HG03280 (cell line): ENCODE measurements at regions not wholly inside any gene's neighbourhood (a gene's known extent, or its start where the extent isn't known, plus 50 kb on each side); places are given as distances from the start of the nearest gene placed in this dataset.

Experiments
- ATAC-seq: cut with Tn5 transposase; IDR thresholded peaks from one replicate; pipeline ENCODE4 v1.9.1; 2021; ENCODE audit warnings: mild to moderate bottlenecking, moderate library complexity; ENCODE audit not compliant: unreplicated experiment

- ATAC-seq, result no peak
These were observed 620.6 kb downstream of the RAPGEF2 start for GRCh38 chr4:159723341-159724048.

DNA sequence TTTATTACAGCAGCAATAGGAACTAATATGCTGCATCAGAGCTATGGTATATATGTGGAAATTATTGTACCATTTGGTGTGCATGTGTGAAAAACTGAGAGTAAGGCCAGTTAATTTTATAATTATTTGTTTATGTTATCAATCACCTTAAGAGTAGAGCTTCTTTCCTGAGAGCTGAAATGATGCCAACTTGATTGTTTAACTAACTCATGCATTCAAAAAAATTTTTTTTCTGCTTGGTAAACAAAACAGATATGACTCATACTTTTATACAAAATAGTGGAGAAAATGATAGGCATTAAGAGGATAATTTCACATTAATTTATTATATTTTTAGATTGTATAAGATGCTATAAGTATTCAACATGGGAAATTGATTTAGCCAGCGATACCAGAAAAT, 622.7 kb downstream of the RAPGEF2 start:
- ATAC-seq, result no peak

- no peak for ATAC-seq
These were observed 632.7 kb downstream of the RAPGEF2 start for GRCh38 chr4:159735281-159736207.

DNA sequence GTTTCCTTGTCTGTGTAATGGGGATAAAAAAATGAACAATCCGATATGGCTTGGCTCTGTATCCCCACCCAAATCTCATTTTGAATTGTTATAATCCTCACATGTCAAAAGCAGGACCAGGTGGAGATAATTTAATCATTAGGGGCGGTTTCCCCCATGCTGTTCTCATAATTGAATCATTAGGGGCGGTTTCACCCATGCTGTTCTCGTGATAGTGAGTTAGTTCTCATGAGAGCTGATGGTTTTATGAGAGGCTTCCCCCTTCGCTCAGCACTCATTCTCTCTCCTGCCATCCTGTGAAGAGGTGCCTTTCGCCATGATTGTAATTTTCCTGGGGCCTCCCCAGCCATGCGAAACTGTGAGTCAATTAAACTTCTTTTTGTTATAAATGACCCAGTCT, 633.5 kb downstream of the RAPGEF2 start:
- no peak for ATAC-seq

DNA sequence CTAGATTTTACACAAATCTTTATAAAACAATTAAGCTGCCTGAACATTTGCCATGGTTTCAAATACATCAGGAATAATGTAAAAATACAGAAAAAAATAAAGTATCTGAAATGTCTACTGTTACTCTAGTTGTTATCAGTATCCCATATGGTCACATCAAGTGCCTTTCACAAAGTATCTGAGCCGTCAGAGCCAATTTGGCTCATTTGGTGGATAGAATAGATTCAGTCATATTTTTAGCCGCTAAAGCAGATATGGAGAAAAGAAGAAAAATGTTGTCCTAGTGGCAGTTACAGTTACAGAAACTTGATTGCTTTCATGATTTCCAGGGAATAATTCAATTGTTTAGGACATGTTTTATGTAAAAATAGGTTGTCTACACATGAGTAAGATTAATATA, 641.1 kb downstream of the RAPGEF2 start:
- ATAC-seq, result no peak

- ATAC-seq, result no peak
These were observed 645.1 kb downstream of the RAPGEF2 start for GRCh38 chr4:159747983-159748382.

- no peak for ATAC-seq
These were observed 646.1 kb downstream of the RAPGEF2 start for GRCh38 chr4:159748834-159749444.

DNA sequence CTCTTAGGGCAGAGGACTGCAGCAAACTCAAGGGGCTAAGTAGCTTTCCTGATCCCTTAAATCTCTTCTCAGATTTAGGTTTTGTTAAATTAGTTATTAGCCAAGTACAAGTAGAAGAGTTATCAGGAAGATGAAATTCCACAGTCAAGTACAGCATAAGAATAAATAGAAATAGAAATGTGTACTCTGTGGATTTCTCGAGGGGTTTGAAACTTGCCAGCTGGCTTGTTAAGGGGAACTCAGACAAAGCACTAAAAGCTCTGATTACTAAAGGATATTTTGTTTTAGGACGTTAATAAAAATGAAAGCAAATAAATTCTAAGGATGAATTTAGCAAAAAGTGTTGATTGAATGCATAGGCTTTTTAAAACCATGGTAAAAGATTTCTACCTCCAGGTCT, 654.6 kb downstream of the RAPGEF2 start:
- no peak for ATAC-seq

DNA sequence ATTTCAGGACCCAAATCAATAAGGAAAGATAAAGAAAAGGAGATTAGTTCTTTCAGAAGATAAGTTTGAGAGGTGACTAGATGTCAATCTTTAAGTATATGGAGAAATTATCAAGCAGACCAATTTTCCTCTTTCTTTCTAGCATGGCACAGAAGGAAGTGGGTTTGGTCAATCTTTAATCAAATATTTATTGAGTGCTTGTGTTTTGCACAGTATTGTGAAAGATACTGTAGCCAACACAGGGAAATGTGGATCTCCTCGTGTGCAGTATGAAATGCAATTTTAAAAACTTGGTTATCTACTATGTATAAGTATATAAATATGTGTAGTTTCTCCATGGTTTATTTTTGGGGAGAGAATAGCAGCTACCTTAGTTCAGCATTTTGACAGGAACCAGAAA, 655.2 kb downstream of the RAPGEF2 start:
- ATAC-seq, result no peak

GRCh38 chr4:159762672-159763071, 659.8 kb downstream of the RAPGEF2 start:
- ATAC-seq, result no peak

DNA sequence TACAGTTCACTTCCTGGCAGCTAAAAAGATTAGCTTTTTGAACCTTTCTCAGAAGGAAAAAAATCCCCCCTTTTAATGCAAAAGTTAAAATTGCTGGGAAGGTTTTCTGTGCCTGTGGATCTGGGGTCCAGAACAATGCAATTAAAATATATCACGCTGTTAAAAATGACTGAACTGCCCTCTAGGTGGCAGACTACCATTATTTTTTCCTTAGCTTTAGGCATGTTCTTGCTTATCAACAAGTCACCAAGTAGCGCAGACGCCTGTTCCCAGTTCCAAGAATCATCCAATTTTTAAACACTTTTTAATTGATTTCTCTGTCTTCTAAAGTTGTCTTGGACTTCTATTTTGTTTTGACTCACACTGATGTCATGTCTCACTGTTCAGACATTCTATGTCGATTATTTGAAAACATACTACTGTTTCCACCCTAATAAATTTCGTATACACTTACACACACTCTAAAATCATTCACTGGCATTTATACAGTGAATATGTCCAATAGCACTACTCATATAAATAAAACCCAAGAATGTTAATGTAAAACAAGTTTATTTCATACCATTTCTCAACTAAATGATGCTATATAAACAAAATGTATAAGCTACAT, 661.6 kb downstream of the RAPGEF2 start:
- peak; percentile 77 for ATAC-seq

DNA sequence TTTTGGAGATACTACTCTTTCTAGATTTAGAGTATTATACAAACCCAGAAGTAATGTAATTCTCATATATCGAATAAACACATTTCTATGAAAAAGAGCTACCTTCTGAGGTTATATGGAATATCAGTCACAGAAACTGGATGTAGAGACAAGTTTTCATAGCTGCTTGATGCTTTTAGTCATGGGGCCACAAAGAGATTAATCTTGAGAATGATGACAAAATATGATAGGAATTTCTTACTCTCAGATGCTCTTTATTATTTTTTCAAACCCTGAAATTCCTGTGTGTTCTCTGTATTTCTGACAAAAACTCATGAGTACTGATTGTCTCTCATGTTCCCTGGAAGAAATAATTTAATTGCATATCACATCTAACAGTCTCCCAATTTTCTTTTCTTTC, 662.5 kb downstream of the RAPGEF2 start:
- ATAC-seq, result no peak

DNA sequence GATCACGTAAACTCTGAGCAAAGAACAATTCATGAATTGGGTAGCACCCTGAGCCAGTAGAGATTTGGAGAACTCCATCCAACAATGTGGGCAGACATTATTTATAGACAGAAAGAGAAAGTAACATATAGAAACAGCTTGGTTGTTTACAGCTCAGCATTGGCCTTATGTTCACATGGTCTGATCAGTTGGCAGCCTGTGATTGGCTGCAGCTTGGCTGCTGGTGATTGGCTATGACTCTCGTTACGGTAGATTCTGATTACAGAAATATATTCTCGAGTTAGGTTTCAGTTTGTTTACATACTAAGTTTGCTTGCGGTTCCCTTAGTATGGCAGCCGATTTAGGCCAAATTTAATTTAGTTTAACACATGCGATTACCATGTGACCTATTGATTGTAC, 663.4 kb downstream of the RAPGEF2 start:
- ATAC-seq, result no peak

GRCh38 chr4:159767406-159767805, 664.5 kb downstream of the RAPGEF2 start:
- ATAC-seq, result no peak

DNA sequence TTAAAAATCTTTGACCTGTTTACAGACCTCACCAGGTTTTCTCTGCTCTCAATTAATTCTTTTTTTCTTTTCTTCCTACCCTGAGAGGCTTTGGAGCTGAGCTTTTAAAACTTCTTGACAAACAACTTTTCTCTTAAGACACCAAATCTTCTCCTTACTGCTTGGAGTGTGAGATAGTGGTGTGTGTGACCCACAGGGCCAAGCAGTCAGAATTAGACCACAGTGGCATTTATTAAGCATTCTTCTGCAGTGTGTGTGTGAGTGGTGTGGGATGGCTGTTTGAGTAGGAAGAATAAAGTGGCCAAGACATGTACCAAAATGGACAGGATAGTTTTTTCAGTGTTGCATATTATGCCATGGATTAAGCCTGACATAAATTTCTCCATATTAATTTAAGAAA, 665.1 kb downstream of the RAPGEF2 start:
- ATAC-seq, result no peak

DNA sequence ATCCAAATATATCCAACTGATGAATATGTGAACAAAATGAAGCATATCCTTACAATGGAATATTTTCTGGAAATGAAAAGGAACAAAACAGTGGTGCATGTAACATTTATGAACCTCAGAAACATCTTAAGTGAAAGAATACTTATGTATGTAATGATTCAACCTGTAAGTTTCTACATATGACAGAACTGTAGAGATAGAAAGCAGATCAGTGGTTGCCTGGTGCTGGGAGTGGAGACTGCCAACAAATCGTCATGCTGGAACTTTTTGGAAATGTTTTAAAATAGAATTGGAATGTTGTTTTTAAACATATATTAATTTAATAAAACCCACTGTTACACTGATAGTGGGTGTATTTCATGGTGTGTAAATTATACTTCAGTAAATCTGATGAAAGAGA, 667.5 kb downstream of the RAPGEF2 start:
- ATAC-seq, result no peak

GRCh38 chr4:159770969-159771368, 668.1 kb downstream of the RAPGEF2 start:
- no peak for ATAC-seq

GRCh38 chr4:159776961-159777360, 674.1 kb downstream of the RAPGEF2 start:
- ATAC-seq, result no peak

- ATAC-seq, result no peak
These were observed 674.8 kb downstream of the RAPGEF2 start for GRCh38 chr4:159777689-159778088.

- ATAC-seq, result no peak
These were observed 675.4 kb downstream of the RAPGEF2 start for GRCh38 chr4:159778298-159778697.

- ATAC-seq, result no peak
These were observed 676.8 kb downstream of the RAPGEF2 start for GRCh38 chr4:159779716-159780115.
